ENCODE measurements at regions not wholly inside any gene's neighbourhood (a gene's known extent, or its start where the extent isn't known, plus 50 kb on each side); places are given as distances from the start of the nearest gene placed in this dataset.

- Mint-ChIP-seq H3K4me3 (ENCODE audit: unreplicated experiment) (no peak overlapping the region), H3K27ac (ENCODE audit: unreplicated experiment) (no peak overlapping the region), H3K36me3 (ENCODE audit: unreplicated experiment) (peaks cover 13% of the 10 kb centered on the region), H3K27me3 (ENCODE audit: unreplicated experiment) (peaks cover 4% of the 10 kb centered on the region), H3K4me1 (ENCODE audit: low read depth, unreplicated experiment) (no peaks in the 10 kb centered on the region), H3K9me3 (ENCODE audit: unreplicated experiment) (peaks cover 3% of the 10 kb centered on the region)
- TF ChIP-seq, protein P1, sequence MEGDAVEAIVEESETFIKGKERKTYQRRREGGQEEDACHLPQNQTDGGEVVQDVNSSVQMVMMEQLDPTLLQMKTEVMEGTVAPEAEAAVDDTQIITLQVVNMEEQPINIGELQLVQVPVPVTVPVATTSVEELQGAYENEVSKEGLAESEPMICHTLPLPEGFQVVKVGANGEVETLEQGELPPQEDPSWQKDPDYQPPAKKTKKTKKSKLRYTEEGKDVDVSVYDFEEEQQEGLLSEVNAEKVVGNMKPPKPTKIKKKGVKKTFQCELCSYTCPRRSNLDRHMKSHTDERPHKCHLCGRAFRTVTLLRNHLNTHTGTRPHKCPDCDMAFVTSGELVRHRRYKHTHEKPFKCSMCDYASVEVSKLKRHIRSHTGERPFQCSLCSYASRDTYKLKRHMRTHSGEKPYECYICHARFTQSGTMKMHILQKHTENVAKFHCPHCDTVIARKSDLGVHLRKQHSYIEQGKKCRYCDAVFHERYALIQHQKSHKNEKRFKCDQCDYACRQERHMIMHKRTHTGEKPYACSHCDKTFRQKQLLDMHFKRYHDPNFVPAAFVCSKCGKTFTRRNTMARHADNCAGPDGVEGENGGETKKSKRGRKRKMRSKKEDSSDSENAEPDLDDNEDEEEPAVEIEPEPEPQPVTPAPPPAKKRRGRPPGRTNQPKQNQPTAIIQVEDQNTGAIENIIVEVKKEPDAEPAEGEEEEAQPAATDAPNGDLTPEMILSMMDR (IDR thresholded peaks at IDR 0.05; ENCODE audit: partially characterized antibody, unreplicated experiment): no peak
- DNase-seq: no peak
Measured at GRCh38 chr1:73910062-73910461, 287.9 kb downstream of the LRRIQ3 start.

GRCh38 chr1:73909043-73909562 is 288.9 kb downstream of the LRRIQ3 start:
- Mint-ChIP-seq H3K9me3 (ENCODE audit: unreplicated experiment) (peaks cover 5% of the 10 kb centered on the region), H3K27ac (ENCODE audit: unreplicated experiment) (no peak overlapping the region), H3K36me3 (ENCODE audit: unreplicated experiment) (peaks cover 13% of the 10 kb centered on the region), H3K27me3 (ENCODE audit: unreplicated experiment) (peaks cover 4% of the 10 kb centered on the region), H3K4me3 (ENCODE audit: unreplicated experiment) (no peak overlapping the region), H3K4me1 (ENCODE audit: low read depth, unreplicated experiment) (no peaks in the 10 kb centered on the region)
- TF ChIP-seq, protein P1 (IDR thresholded peaks at IDR 0.05; ENCODE audit: partially characterized antibody, unreplicated experiment): no peak
- no peak for DNase-seq

DNA sequence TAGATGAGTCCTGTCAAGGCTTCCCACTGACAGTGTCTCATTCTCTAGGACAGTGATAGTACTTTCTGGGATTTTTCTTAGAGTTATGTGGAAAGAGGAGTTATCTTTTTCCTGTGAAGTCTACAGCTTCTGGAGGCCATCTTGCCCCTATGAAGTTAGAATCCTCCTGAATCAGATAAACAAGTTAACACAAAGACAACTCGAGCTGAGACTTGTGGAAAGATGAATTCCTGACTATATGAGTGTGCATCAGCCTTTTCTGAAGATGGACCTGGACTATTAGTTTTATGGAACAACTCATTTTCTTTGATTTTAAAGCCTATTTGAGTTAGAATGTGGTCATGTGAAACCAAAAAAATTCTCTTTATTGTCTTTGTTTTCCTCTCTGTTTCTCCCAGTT is 290.9 kb downstream of the LRRIQ3 start:
- Mint-ChIP-seq H3K27ac (ENCODE audit: unreplicated experiment) (no peak overlapping the region), H3K9me3 (ENCODE audit: unreplicated experiment) (peaks cover 2% of the 10 kb centered on the region), H3K27me3 (ENCODE audit: unreplicated experiment) (no peaks in the 10 kb centered on the region), H3K36me3 (ENCODE audit: unreplicated experiment) (no peaks in the 10 kb centered on the region), H3K4me3 (ENCODE audit: unreplicated experiment) (no peak overlapping the region), H3K4me1 (ENCODE audit: low read depth, unreplicated experiment) (no peaks in the 10 kb centered on the region)
- TF ChIP-seq, protein P1 (IDR thresholded peaks at IDR 0.05; ENCODE audit: partially characterized antibody, unreplicated experiment): no peak
- DNase-seq: no peak

DNA sequence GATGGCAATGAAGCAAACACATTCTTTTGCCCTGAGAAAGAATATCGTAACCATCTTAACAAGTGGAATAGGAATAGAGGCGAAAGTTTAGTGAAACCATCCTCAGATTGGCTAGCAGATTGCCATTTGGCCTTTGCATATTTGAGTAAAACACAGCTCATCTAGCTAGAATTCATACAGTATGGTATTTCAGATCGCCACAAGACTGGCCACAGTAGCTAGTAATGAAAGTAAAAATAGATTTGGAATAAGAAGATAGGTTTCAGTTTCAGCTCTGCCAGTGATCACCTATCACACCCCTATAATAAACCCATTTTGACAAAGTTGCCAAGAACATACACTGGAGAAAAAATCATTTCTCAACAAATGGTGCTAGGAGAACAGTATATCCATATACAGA is 294.9 kb downstream of the LRRIQ3 start:
- peaks cover 2% of the 10 kb centered on the region for H3K9me3 Mint-ChIP-seq (ENCODE audit: unreplicated experiment)
- H3K27ac Mint-ChIP-seq (ENCODE audit: unreplicated experiment): no peak overlapping the region
- no peaks in the 10 kb centered on the region for H3K27me3 Mint-ChIP-seq (ENCODE audit: unreplicated experiment)
- H3K4me3 Mint-ChIP-seq (ENCODE audit: unreplicated experiment): no peak overlapping the region
- TF ChIP-seq, protein P1 (IDR thresholded peaks at IDR 0.05; ENCODE audit: partially characterized antibody, unreplicated experiment): no peak
- H3K4me1 Mint-ChIP-seq (ENCODE audit: low read depth, unreplicated experiment): no peaks in the 10 kb centered on the region
- DNase-seq: no peak
- H3K36me3 Mint-ChIP-seq (ENCODE audit: unreplicated experiment): no peaks in the 10 kb centered on the region

GRCh38 chr1:73901738-73902137 is 296.2 kb downstream of the LRRIQ3 start:
- Mint-ChIP-seq H3K36me3 (ENCODE audit: unreplicated experiment) (no peaks in the 10 kb centered on the region), H3K4me1 (ENCODE audit: low read depth, unreplicated experiment) (no peaks in the 10 kb centered on the region), H3K27me3 (ENCODE audit: unreplicated experiment) (no peaks in the 10 kb centered on the region), H3K4me3 (ENCODE audit: unreplicated experiment) (no peak overlapping the region), H3K9me3 (ENCODE audit: unreplicated experiment) (peaks cover 2% of the 10 kb centered on the region), H3K27ac (ENCODE audit: unreplicated experiment) (no peak overlapping the region)
- TF ChIP-seq, protein P1 (IDR thresholded peaks at IDR 0.05; ENCODE audit: partially characterized antibody, unreplicated experiment): no peak
- DNase-seq: no peak

All from glutamatergic neuron (in vitro differentiated cells).